Neural cell (in vitro differentiated cells): ENCODE measurements at regions not wholly inside any gene's neighbourhood (a gene's known extent, or its start where the extent isn't known, plus 50 kb on each side); places are given as distances from the start of the nearest gene placed in this dataset.

Experiments
- H2AFZ ChIP-seq: fragments of 200-600, 300-800 bp; sonication (generic), shearing (Covaris generic); 2 replicates; pipeline ENCODE4 v1.6.0; 2014; ENCODE audit warnings: low read depth, mild to moderate bottlenecking, antibody characterized with exemption, low read length, moderate library complexity
- H3F3A ChIP-seq: fragments of 200-600 bp; shearing (Covaris generic); 2 replicates; pipeline ENCODE4 v1.6.1; 2016; ENCODE audit warnings: mild to moderate bottlenecking, moderate library complexity, mixed read lengths, antibody characterized with exemption, low read length; ENCODE audit not compliant: insufficient read depth, poor library complexity, severe bottlenecking
- H3K27ac ChIP-seq: fragments of 200-600, 300-800 bp; sonication (generic), shearing (Covaris generic); 2 replicates; pipeline ENCODE4 v1.5.1; 2014; ENCODE audit warnings: mild to moderate bottlenecking, low read length, moderate library complexity
- H3K27me3 ChIP-seq: fragments of 300-800, 200-600 bp; sonication (generic), shearing (Covaris generic); 2 replicates; pipeline ENCODE4 v1.6.0; 2014; ENCODE audit warnings: mild to moderate bottlenecking, low read depth, low read length, moderate library complexity; ENCODE audit not compliant: insufficient read depth
- H3K36me3 ChIP-seq: fragments of 300-800, 200-600 bp; sonication (generic), shearing (Covaris generic); 2 replicates; pipeline ENCODE4 v1.5.1; 2014; ENCODE audit warnings: mild to moderate bottlenecking, antibody characterized with exemption, low read length, moderate library complexity; ENCODE audit not compliant: insufficient read depth
- H3K4me2 ChIP-seq: fragments of 300-800, 200-600 bp; sonication (generic), shearing (Covaris generic); 2 replicates; pipeline ENCODE4 v1.6.0; 2014; ENCODE audit warnings: mild to moderate bottlenecking, low read length
- H3K4me3 ChIP-seq: fragments of 300-800, 200-600 bp; sonication (generic), shearing (Covaris generic); 2 replicates; pipeline ENCODE4 v1.5.1; 2014; ENCODE audit warnings: mild to moderate bottlenecking, low read length, moderate library complexity
- H3K79me2 ChIP-seq: fragments of 200-600 bp; shearing (Covaris generic); replicated peaks from 2 replicates; pipeline ENCODE4 v1.6.0; 2014; ENCODE audit warnings: mild to moderate bottlenecking, low read length, moderate library complexity; ENCODE audit not compliant: insufficient read depth
- H3K9ac ChIP-seq: fragments of 300-800, 200-600 bp; sonication (generic), shearing (Covaris generic); 2 replicates; pipeline ENCODE4 v1.6.1; 2016; ENCODE audit warnings: mild to moderate bottlenecking, low read length, mixed read lengths
- H3K9me2 ChIP-seq: fragments of 200-600 bp; shearing (Covaris generic); 2 replicates; pipeline ENCODE4 v1.6.1; 2016; ENCODE audit warnings: mild to moderate bottlenecking, low read length, mixed read lengths; ENCODE audit not compliant: insufficient read depth
- H3K9me3 ChIP-seq: fragments of 200-600, 300-800 bp; sonication (generic), shearing (Covaris generic); 2 replicates; pipeline ENCODE4 v1.6.1; 2016; ENCODE audit warnings: mild to moderate bottlenecking, mixed run types, low read length, moderate library complexity, mixed read lengths
- H4K20me1 ChIP-seq: fragments of 200-600 bp; shearing (Covaris generic); 2 replicates; pipeline ENCODE4 v1.6.1; 2016; ENCODE audit warnings: mild to moderate bottlenecking, mixed run types; ENCODE audit not compliant: insufficient read depth
- EP300 ChIP-seq: fragments of 450-650 bp; conservative IDR thresholded peaks from 2 replicates; pipeline ENCODE4 v1.6.1; 2014; ENCODE audit warnings: antibody characterized with exemption, mild to moderate bottlenecking, moderate library complexity; ENCODE audit not compliant: poor library complexity, severe bottlenecking
- EZH2 ChIP-seq: fragments of 200-600, 300-800 bp; shearing (Covaris generic), sonication (generic); IDR thresholded peaks from 2 replicates; pipeline ENCODE4 v1.6.1; 2014; ENCODE audit warnings: antibody characterized with exemption, low read length, borderline replicate concordance, mild to moderate bottlenecking; ENCODE audit not compliant: insufficient read depth, poor library complexity, severe bottlenecking
- MXI1 ChIP-seq: fragments of 450-650 bp; conservative IDR thresholded peaks from 2 replicates; pipeline ENCODE4 v1.6.1; 2014; ENCODE audit warnings: antibody characterized with exemption, mild to moderate bottlenecking; ENCODE audit not compliant: poor library complexity, severe bottlenecking
- POLR2AphosphoS5 ChIP-seq: IDR thresholded peaks from 2 replicates; pipeline ENCODE4 v1.6.1; 2012
- RAD21 ChIP-seq: fragments of 450-650 bp; conservative IDR thresholded peaks from 2 replicates; pipeline ENCODE4 v1.6.1; 2014; ENCODE audit warnings: antibody characterized with exemption, mild to moderate bottlenecking, moderate library complexity
- SMC3 ChIP-seq: fragments of 450-650 bp; conservative IDR thresholded peaks from 2 replicates; pipeline ENCODE4 v1.6.1; 2014; ENCODE audit warnings: antibody characterized with exemption, mild to moderate bottlenecking, moderate library complexity; ENCODE audit not compliant: poor library complexity
- TAF1 ChIP-seq: IDR thresholded peaks from 2 replicates; pipeline ENCODE4 v1.6.1; 2012; ENCODE audit warnings: low read depth
- TF ChIP-seq, protein P1 (sequence below): IDR thresholded peaks from 2 replicates; pipeline ENCODE4 v1.6.1; 2012; ENCODE audit warnings: borderline replicate concordance
- TF ChIP-seq, protein P2 (sequence below): fragments of 450-650 bp; IDR thresholded peaks from 2 replicates; pipeline ENCODE4 v1.5.1; 2014; ENCODE audit warnings: antibody characterized with exemption, mild to moderate bottlenecking, moderate library complexity; ENCODE audit not compliant: poor library complexity, severe bottlenecking

DNA sequence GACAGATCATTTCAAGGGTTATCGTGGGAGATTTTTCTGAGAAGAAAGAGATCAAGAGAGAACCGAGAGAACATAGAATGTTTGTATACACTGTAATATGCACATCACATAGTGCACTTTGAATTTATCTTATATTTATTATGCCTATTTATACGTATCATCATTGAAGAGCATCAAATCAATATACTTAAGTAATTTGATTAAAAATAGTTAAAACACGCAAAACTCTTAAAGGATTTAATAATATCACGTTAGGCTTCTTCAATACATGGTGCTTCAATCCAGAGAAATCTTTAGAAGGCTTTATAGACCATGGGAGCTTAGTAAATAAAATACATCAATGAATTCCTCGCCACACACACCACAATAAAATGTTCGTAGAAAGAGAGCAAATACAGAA lies 139.5 kb upstream of the C11orf58 start:
- TF ChIP-seq RAD21 = no peak
- TF ChIP-seq, protein P1, sequence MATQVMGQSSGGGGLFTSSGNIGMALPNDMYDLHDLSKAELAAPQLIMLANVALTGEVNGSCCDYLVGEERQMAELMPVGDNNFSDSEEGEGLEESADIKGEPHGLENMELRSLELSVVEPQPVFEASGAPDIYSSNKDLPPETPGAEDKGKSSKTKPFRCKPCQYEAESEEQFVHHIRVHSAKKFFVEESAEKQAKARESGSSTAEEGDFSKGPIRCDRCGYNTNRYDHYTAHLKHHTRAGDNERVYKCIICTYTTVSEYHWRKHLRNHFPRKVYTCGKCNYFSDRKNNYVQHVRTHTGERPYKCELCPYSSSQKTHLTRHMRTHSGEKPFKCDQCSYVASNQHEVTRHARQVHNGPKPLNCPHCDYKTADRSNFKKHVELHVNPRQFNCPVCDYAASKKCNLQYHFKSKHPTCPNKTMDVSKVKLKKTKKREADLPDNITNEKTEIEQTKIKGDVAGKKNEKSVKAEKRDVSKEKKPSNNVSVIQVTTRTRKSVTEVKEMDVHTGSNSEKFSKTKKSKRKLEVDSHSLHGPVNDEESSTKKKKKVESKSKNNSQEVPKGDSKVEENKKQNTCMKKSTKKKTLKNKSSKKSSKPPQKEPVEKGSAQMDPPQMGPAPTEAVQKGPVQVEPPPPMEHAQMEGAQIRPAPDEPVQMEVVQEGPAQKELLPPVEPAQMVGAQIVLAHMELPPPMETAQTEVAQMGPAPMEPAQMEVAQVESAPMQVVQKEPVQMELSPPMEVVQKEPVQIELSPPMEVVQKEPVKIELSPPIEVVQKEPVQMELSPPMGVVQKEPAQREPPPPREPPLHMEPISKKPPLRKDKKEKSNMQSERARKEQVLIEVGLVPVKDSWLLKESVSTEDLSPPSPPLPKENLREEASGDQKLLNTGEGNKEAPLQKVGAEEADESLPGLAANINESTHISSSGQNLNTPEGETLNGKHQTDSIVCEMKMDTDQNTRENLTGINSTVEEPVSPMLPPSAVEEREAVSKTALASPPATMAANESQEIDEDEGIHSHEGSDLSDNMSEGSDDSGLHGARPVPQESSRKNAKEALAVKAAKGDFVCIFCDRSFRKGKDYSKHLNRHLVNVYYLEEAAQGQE = no peak
- TF ChIP-seq, protein P2, sequence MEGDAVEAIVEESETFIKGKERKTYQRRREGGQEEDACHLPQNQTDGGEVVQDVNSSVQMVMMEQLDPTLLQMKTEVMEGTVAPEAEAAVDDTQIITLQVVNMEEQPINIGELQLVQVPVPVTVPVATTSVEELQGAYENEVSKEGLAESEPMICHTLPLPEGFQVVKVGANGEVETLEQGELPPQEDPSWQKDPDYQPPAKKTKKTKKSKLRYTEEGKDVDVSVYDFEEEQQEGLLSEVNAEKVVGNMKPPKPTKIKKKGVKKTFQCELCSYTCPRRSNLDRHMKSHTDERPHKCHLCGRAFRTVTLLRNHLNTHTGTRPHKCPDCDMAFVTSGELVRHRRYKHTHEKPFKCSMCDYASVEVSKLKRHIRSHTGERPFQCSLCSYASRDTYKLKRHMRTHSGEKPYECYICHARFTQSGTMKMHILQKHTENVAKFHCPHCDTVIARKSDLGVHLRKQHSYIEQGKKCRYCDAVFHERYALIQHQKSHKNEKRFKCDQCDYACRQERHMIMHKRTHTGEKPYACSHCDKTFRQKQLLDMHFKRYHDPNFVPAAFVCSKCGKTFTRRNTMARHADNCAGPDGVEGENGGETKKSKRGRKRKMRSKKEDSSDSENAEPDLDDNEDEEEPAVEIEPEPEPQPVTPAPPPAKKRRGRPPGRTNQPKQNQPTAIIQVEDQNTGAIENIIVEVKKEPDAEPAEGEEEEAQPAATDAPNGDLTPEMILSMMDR = no peak
- TF ChIP-seq EP300 = no peak
- no peak for TF ChIP-seq EZH2
- no peak for TF ChIP-seq SMC3
- no peak for TF ChIP-seq POLR2AphosphoS5
- no peak for TF ChIP-seq MXI1
- TF ChIP-seq TAF1 = no peak
- H3K9me3 ChIP-seq = no peaks in the 10 kb centered on the region
- no peak overlapping the region for H3K9ac ChIP-seq
- H3K9me2 ChIP-seq = no peaks in the 10 kb centered on the region
- H4K20me1 ChIP-seq = no peaks in the 10 kb centered on the region
- peaks cover 83% of the 10 kb centered on the region for H3K79me2 ChIP-seq
- H3K27ac ChIP-seq = no peak overlapping the region
- no peaks in the 10 kb centered on the region for H3F3A ChIP-seq
- H2AFZ ChIP-seq = no peak overlapping the region
- H3K4me2 ChIP-seq = no peak overlapping the region
- no peak overlapping the region for H3K4me3 ChIP-seq
- peaks cover 10% of the 10 kb centered on the region for H3K27me3 ChIP-seq
- no peaks in the 10 kb centered on the region for H3K36me3 ChIP-seq

DNA sequence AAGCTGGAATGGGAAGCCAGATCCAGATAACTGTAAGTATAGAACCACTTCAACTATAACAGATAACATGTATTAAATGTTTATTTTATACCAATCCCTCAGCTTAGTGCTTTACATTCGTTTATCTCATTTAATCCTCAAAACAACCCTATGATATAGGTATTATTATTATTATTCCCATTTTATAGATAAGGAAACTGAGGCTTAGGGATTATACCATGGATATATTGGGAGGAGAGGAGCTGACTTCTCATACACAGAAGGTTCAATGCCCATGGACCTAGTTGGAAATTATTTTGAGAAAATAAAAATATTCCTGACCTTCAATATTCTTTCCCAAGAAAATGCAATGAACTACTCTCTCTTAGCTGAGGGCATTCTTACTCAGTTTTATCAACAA lies 140.4 kb upstream of the C11orf58 start:
- Histone ChIP-seq H3K4me2 (no peak overlapping the region), H3K9me3 (no peaks in the 10 kb centered on the region)

More for the DNA sequence above, 140.4 kb upstream of the C11orf58 start:
- H3K79me2 ChIP-seq = peaks cover 82% of the 10 kb centered on the region
- H4K20me1 ChIP-seq = no peaks in the 10 kb centered on the region
- no peaks in the 10 kb centered on the region for H3K36me3 ChIP-seq
- no peak overlapping the region for H3K27ac ChIP-seq
- H3K9me2 ChIP-seq = no peaks in the 10 kb centered on the region
- peaks cover 2% of the 10 kb centered on the region for H3K27me3 ChIP-seq
- H3K4me3 ChIP-seq = no peak overlapping the region
- H2AFZ ChIP-seq = no peak overlapping the region
- H3K9ac ChIP-seq = no peak overlapping the region
- no peak for TF ChIP-seq POLR2AphosphoS5
- no peak for TF ChIP-seq TAF1
- TF ChIP-seq EZH2 = no peak
- TF ChIP-seq MXI1 = no peak
- no peak for TF ChIP-seq EP300
- TF ChIP-seq, protein P1 = no peak
- no peak for TF ChIP-seq RAD21
- TF ChIP-seq SMC3 = no peak
- TF ChIP-seq, protein P2 = no peak
- H3F3A ChIP-seq = no peaks in the 10 kb centered on the region
